ENCODE measurements at regions not wholly inside any gene's neighbourhood (a gene's known extent, or its start where the extent isn't known, plus 50 kb on each side); places are given as distances from the start of the nearest gene placed in this dataset.

DNA sequence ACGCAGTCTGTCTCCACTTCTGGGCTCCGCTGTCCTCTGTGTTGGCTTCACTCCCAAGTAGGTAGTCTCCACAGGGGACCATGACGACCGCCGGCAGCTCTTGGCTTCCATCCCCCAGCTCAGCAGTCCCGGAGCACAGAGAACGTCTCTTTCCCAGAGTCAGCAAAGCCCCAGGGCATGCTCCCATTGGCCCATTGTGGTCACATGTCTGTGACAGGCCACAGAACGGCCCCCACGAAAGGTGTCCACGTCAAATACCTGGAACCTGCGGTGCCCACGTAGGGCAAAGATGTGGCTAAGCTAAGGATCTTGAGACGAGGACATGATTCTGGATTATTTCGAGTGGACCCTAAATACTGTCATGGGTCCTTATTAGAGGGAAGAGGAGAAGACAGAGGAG is 438.4 kb upstream of the SULF2 start:
- no peak for TF ChIP-seq EZH2phosphoT487 (IDR thresholded peaks at IDR 0.05)
- TF ChIP-seq, protein P1, sequence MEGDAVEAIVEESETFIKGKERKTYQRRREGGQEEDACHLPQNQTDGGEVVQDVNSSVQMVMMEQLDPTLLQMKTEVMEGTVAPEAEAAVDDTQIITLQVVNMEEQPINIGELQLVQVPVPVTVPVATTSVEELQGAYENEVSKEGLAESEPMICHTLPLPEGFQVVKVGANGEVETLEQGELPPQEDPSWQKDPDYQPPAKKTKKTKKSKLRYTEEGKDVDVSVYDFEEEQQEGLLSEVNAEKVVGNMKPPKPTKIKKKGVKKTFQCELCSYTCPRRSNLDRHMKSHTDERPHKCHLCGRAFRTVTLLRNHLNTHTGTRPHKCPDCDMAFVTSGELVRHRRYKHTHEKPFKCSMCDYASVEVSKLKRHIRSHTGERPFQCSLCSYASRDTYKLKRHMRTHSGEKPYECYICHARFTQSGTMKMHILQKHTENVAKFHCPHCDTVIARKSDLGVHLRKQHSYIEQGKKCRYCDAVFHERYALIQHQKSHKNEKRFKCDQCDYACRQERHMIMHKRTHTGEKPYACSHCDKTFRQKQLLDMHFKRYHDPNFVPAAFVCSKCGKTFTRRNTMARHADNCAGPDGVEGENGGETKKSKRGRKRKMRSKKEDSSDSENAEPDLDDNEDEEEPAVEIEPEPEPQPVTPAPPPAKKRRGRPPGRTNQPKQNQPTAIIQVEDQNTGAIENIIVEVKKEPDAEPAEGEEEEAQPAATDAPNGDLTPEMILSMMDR (IDR thresholded peaks at IDR 0.05) = no peak
